Right lobe of liver (tissue), 4 donors: ENCODE measurements at regions not wholly inside any gene's neighbourhood (a gene's known extent, or its start where the extent isn't known, plus 50 kb on each side); places are given as distances from the start of the nearest gene placed in this dataset.

Experiments
- CTCF ChIP-seq, 4 donors: fragments of 200-600 bp in 3 of 4; fragments of 450-650 bp in 1 of 4; IDR thresholded peaks; one replicate each; pipeline versions ENCODE4 v1.5.1 to v1.8.0; 2016 to 2022; ENCODE audit warnings: antibody characterized with exemption in 4 of 4, mild to moderate bottlenecking in 2 of 4
- POLR2A ChIP-seq: fragments of 450-650 bp; IDR thresholded peaks from one replicate; pipeline ENCODE4 v1.6.1; 2017; ENCODE audit warnings: antibody characterized with exemption, mild to moderate bottlenecking
- donor health status: DM: no; HTN: no; CAD: no.
- donor health status: DM: no; HTN: no; CAD: no.
- donor health status: DM: no; HTN: yes; CAD: no.

- TF ChIP-seq CTCF (IDR thresholded peaks at IDR 0.05) (no peak), POLR2A (no peak)
Observed at GRCh38 chr11:28521075-28521474, 412.9 kb downstream of the METTL15 start.
